Neural cell (in vitro differentiated cells): ENCODE measurements at regions not wholly inside any gene's neighbourhood (a gene's known extent, or its start where the extent isn't known, plus 50 kb on each side); places are given as distances from the start of the nearest gene placed in this dataset.

Source experiments
- H2AFZ ChIP-seq: fragments of 200-600, 300-800 bp; sonication (generic), shearing (Covaris generic); 2 replicates; pipeline ENCODE4 v1.6.0; 2014; ENCODE audit warnings: low read depth, mild to moderate bottlenecking, antibody characterized with exemption, low read length, moderate library complexity
- H3F3A ChIP-seq: fragments of 200-600 bp; shearing (Covaris generic); 2 replicates; pipeline ENCODE4 v1.6.1; 2016; ENCODE audit warnings: mild to moderate bottlenecking, moderate library complexity, mixed read lengths, antibody characterized with exemption, low read length; ENCODE audit not compliant: insufficient read depth, poor library complexity, severe bottlenecking
- H3K27ac ChIP-seq: fragments of 200-600, 300-800 bp; sonication (generic), shearing (Covaris generic); 2 replicates; pipeline ENCODE4 v1.5.1; 2014; ENCODE audit warnings: mild to moderate bottlenecking, low read length, moderate library complexity
- H3K27me3 ChIP-seq: fragments of 300-800, 200-600 bp; sonication (generic), shearing (Covaris generic); 2 replicates; pipeline ENCODE4 v1.6.0; 2014; ENCODE audit warnings: mild to moderate bottlenecking, low read depth, low read length, moderate library complexity; ENCODE audit not compliant: insufficient read depth
- H3K36me3 ChIP-seq: fragments of 300-800, 200-600 bp; sonication (generic), shearing (Covaris generic); 2 replicates; pipeline ENCODE4 v1.5.1; 2014; ENCODE audit warnings: mild to moderate bottlenecking, antibody characterized with exemption, low read length, moderate library complexity; ENCODE audit not compliant: insufficient read depth
- H3K4me2 ChIP-seq: fragments of 300-800, 200-600 bp; sonication (generic), shearing (Covaris generic); 2 replicates; pipeline ENCODE4 v1.6.0; 2014; ENCODE audit warnings: mild to moderate bottlenecking, low read length
- H3K4me3 ChIP-seq: fragments of 300-800, 200-600 bp; sonication (generic), shearing (Covaris generic); 2 replicates; pipeline ENCODE4 v1.5.1; 2014; ENCODE audit warnings: mild to moderate bottlenecking, low read length, moderate library complexity
- H3K79me2 ChIP-seq: fragments of 200-600 bp; shearing (Covaris generic); replicated peaks from 2 replicates; pipeline ENCODE4 v1.6.0; 2014; ENCODE audit warnings: mild to moderate bottlenecking, low read length, moderate library complexity; ENCODE audit not compliant: insufficient read depth
- H3K9ac ChIP-seq: fragments of 300-800, 200-600 bp; sonication (generic), shearing (Covaris generic); 2 replicates; pipeline ENCODE4 v1.6.1; 2016; ENCODE audit warnings: mild to moderate bottlenecking, low read length, mixed read lengths
- H3K9me2 ChIP-seq: fragments of 200-600 bp; shearing (Covaris generic); 2 replicates; pipeline ENCODE4 v1.6.1; 2016; ENCODE audit warnings: mild to moderate bottlenecking, low read length, mixed read lengths; ENCODE audit not compliant: insufficient read depth
- H3K9me3 ChIP-seq: fragments of 200-600, 300-800 bp; sonication (generic), shearing (Covaris generic); 2 replicates; pipeline ENCODE4 v1.6.1; 2016; ENCODE audit warnings: mild to moderate bottlenecking, mixed run types, low read length, moderate library complexity, mixed read lengths
- H4K20me1 ChIP-seq: fragments of 200-600 bp; shearing (Covaris generic); 2 replicates; pipeline ENCODE4 v1.6.1; 2016; ENCODE audit warnings: mild to moderate bottlenecking, mixed run types; ENCODE audit not compliant: insufficient read depth
- CTCF ChIP-seq: fragments of 450-650 bp; IDR thresholded peaks from 2 replicates; pipeline ENCODE4 v1.5.1; 2014; ENCODE audit warnings: antibody characterized with exemption, mild to moderate bottlenecking, moderate library complexity; ENCODE audit not compliant: poor library complexity, severe bottlenecking
- EP300 ChIP-seq: fragments of 450-650 bp; conservative IDR thresholded peaks from 2 replicates; pipeline ENCODE4 v1.6.1; 2014; ENCODE audit warnings: antibody characterized with exemption, mild to moderate bottlenecking, moderate library complexity; ENCODE audit not compliant: poor library complexity, severe bottlenecking
- POLR2AphosphoS5 ChIP-seq: IDR thresholded peaks from 2 replicates; pipeline ENCODE4 v1.6.1; 2012
- RAD21 ChIP-seq: fragments of 450-650 bp; conservative IDR thresholded peaks from 2 replicates; pipeline ENCODE4 v1.6.1; 2014; ENCODE audit warnings: antibody characterized with exemption, mild to moderate bottlenecking, moderate library complexity
- REST ChIP-seq: IDR thresholded peaks from 2 replicates; pipeline ENCODE4 v1.6.1; 2012; ENCODE audit warnings: borderline replicate concordance
- SMC3 ChIP-seq: fragments of 450-650 bp; conservative IDR thresholded peaks from 2 replicates; pipeline ENCODE4 v1.6.1; 2014; ENCODE audit warnings: antibody characterized with exemption, mild to moderate bottlenecking, moderate library complexity; ENCODE audit not compliant: poor library complexity
- TAF1 ChIP-seq: IDR thresholded peaks from 2 replicates; pipeline ENCODE4 v1.6.1; 2012; ENCODE audit warnings: low read depth

GRCh38 chr22:42214633-42215415, 55.6 kb downstream of the TCF20 start:
- peaks cover 19% of the 10 kb centered on the region for H3K36me3 ChIP-seq
- no peaks in the 10 kb centered on the region for H3K9me3 ChIP-seq
- H3K4me2 ChIP-seq = no peak overlapping the region
- H3K79me2 ChIP-seq = peaks cover 56% of the 10 kb centered on the region
- TF ChIP-seq RAD21 (no peak), POLR2AphosphoS5 (no peak), TAF1 (no peak), CTCF (no peak), SMC3 (no peak), REST (no peak), EP300 (no peak)
- no peaks in the 10 kb centered on the region for H3K27me3 ChIP-seq
- no peak overlapping the region for H2AFZ ChIP-seq
- H3K9me2 ChIP-seq = no peaks in the 10 kb centered on the region
- peak overlapping the region; percentile 24 for H3K4me3 ChIP-seq
- peaks cover 8% of the 10 kb centered on the region for H4K20me1 ChIP-seq
- H3F3A ChIP-seq = no peaks in the 10 kb centered on the region
- no peak overlapping the region for H3K9ac ChIP-seq
- H3K27ac ChIP-seq = peak overlapping the region; percentile 45

- H3K9ac ChIP-seq = no peak overlapping the region
- no peak overlapping the region for H3K27ac ChIP-seq
- H3K79me2 ChIP-seq = peaks cover 84% of the 10 kb centered on the region
- no peaks in the 10 kb centered on the region for H3F3A ChIP-seq
- peaks cover 28% of the 10 kb centered on the region for H3K36me3 ChIP-seq
- H4K20me1 ChIP-seq = peaks cover 9% of the 10 kb centered on the region
- H3K9me3 ChIP-seq = no peaks in the 10 kb centered on the region
- no peak overlapping the region for H2AFZ ChIP-seq
- H3K4me2 ChIP-seq = no peak overlapping the region
- no peaks in the 10 kb centered on the region for H3K9me2 ChIP-seq
- no peaks in the 10 kb centered on the region for H3K27me3 ChIP-seq
- no peak for TF ChIP-seq POLR2AphosphoS5
- TF ChIP-seq SMC3 = no peak
- no peak for TF ChIP-seq CTCF
- no peak for TF ChIP-seq TAF1
- no peak overlapping the region for H3K4me3 ChIP-seq
Observed at GRCh38 chr22:42208362-42208761, 62.1 kb downstream of the TCF20 start.
